Skeletal muscle satellite cell (primary cell): ENCODE measurements at regions not wholly inside any gene's neighbourhood (a gene's known extent, or its start where the extent isn't known, plus 50 kb on each side); places are given as distances from the start of the nearest gene placed in this dataset.
"Not testable (repeated sequence)": the region's sequence is repeated elsewhere in the genome, so short reads cannot be mapped to it uniquely, and the experiment has no call there.

ENCODE experiments used
- H3K27me3 ChIP-seq: 2 replicates; pipeline ENCODE4 v1.7.0; 2013; ENCODE audit warnings: low read length; ENCODE audit not compliant: control insufficient read depth, insufficient read depth
- H3K36me3 ChIP-seq: 2 replicates; pipeline ENCODE4 v1.7.0; 2013; ENCODE audit warnings: mild to moderate bottlenecking, control low read depth, low read length; ENCODE audit not compliant: insufficient read depth
- H3K4me1 ChIP-seq: 2 replicates; pipeline ENCODE4 v1.7.0; 2013; ENCODE audit warnings: low read length; ENCODE audit not compliant: control insufficient read depth, insufficient read depth
- H3K4me2 ChIP-seq: 2 replicates; pipeline ENCODE4 v1.7.0; 2013; ENCODE audit warnings: mild to moderate bottlenecking, low read length
- H3K4me3 ChIP-seq: 2 replicates; pipeline ENCODE4 v1.7.0; 2013; ENCODE audit warnings: low read length
- H3K9ac ChIP-seq: 2 replicates; pipeline ENCODE4 v1.7.0; 2013; ENCODE audit warnings: mild to moderate bottlenecking, low read depth, low read length, moderate library complexity
- H3K9me3 ChIP-seq: replicated peaks from 2 replicates; pipeline ENCODE4 v1.7.0; 2013; ENCODE audit warnings: mild to moderate bottlenecking, control low read depth, low read length

- Histone ChIP-seq H3K4me2 (no peak overlapping the region), H3K27me3 (peaks cover 17% of the 10 kb centered on the region), H3K36me3 (no peaks in the 10 kb centered on the region), H3K4me1 (no peaks in the 10 kb centered on the region), H3K9me3 (no peaks in the 10 kb centered on the region), H3K9ac (no peak overlapping the region), H3K4me3 (no peak overlapping the region)
Measured at GRCh38 chr6:85143676-85144075, 306.2 kb upstream of the NT5E start.

GRCh38 chr6:85137865-85138264 is 312.0 kb upstream of the NT5E start:
- H3K9me3 ChIP-seq = no peaks in the 10 kb centered on the region
- H3K4me2 ChIP-seq = no peak overlapping the region
- H3K4me3 ChIP-seq = no peak overlapping the region
- H3K36me3 ChIP-seq = no peaks in the 10 kb centered on the region
- H3K9ac ChIP-seq = no peak overlapping the region
- peaks cover 28% of the 10 kb centered on the region for H3K27me3 ChIP-seq
- H3K4me1 ChIP-seq = no peaks in the 10 kb centered on the region

- peaks cover 24% of the 10 kb centered on the region for H3K27me3 ChIP-seq
- no peaks in the 10 kb centered on the region for H3K4me1 ChIP-seq
- no peak overlapping the region for H3K4me2 ChIP-seq
- H3K9ac ChIP-seq = no peak overlapping the region
- no peaks in the 10 kb centered on the region for H3K9me3 ChIP-seq
- H3K36me3 ChIP-seq = no peaks in the 10 kb centered on the region
- no peak overlapping the region for H3K4me3 ChIP-seq
Measured at GRCh38 chr6:85136310-85136709, 313.6 kb upstream of the NT5E start.

GRCh38 chr6:85135376-85136094 is 314.3 kb upstream of the NT5E start:
- no peaks in the 10 kb centered on the region for H3K4me1 ChIP-seq
- H3K36me3 ChIP-seq = no peaks in the 10 kb centered on the region
- H3K9ac ChIP-seq = no peak overlapping the region
- no peaks in the 10 kb centered on the region for H3K9me3 ChIP-seq
- H3K4me2 ChIP-seq = no peak overlapping the region
- H3K4me3 ChIP-seq = no peak overlapping the region
- peaks cover 21% of the 10 kb centered on the region for H3K27me3 ChIP-seq

- H3K4me2 ChIP-seq = no peak overlapping the region
- H3K4me1 ChIP-seq = no peaks in the 10 kb centered on the region
- peaks cover 29% of the 10 kb centered on the region for H3K27me3 ChIP-seq
- H3K9me3 ChIP-seq = no peaks in the 10 kb centered on the region
- H3K4me3 ChIP-seq = no peak overlapping the region
- no peaks in the 10 kb centered on the region for H3K36me3 ChIP-seq
- no peak overlapping the region for H3K9ac ChIP-seq
Measured at GRCh38 chr6:85134172-85134571, 315.7 kb upstream of the NT5E start.

GRCh38 chr6:85132091-85132490 is 317.8 kb upstream of the NT5E start:
- Histone ChIP-seq H3K4me3 (no peak overlapping the region), H3K36me3 (no peaks in the 10 kb centered on the region), H3K9me3 (no peaks in the 10 kb centered on the region), H3K4me1 (no peaks in the 10 kb centered on the region), H3K27me3 (peaks cover 29% of the 10 kb centered on the region), H3K4me2 (no peak overlapping the region), H3K9ac (no peak overlapping the region)

GRCh38 chr6:85130743-85131142 is 319.1 kb upstream of the NT5E start:
- peaks cover 37% of the 10 kb centered on the region for H3K27me3 ChIP-seq
- no peaks in the 10 kb centered on the region for H3K36me3 ChIP-seq
- no peak overlapping the region for H3K4me3 ChIP-seq
- no peak overlapping the region for H3K4me2 ChIP-seq
- H3K4me1 ChIP-seq = no peaks in the 10 kb centered on the region
- H3K9ac ChIP-seq = no peak overlapping the region
- no peaks in the 10 kb centered on the region for H3K9me3 ChIP-seq

GRCh38 chr6:85129881-85130280 is 320.0 kb upstream of the NT5E start:
- no peak overlapping the region for H3K4me3 ChIP-seq
- H3K27me3 ChIP-seq = peaks cover 43% of the 10 kb centered on the region
- no peak overlapping the region for H3K9ac ChIP-seq
- H3K36me3 ChIP-seq = no peaks in the 10 kb centered on the region
- no peaks in the 10 kb centered on the region for H3K9me3 ChIP-seq
- no peaks in the 10 kb centered on the region for H3K4me1 ChIP-seq
- H3K4me2 ChIP-seq = no peak overlapping the region

GRCh38 chr6:85128781-85129180 is 321.1 kb upstream of the NT5E start:
- no peak overlapping the region for H3K4me3 ChIP-seq
- H3K27me3 ChIP-seq = peaks cover 50% of the 10 kb centered on the region
- H3K9me3 ChIP-seq = no peaks in the 10 kb centered on the region
- no peak overlapping the region for H3K4me2 ChIP-seq
- H3K36me3 ChIP-seq = no peaks in the 10 kb centered on the region
- no peaks in the 10 kb centered on the region for H3K4me1 ChIP-seq
- no peak overlapping the region for H3K9ac ChIP-seq

GRCh38 chr6:85128256-85128655 is 321.6 kb upstream of the NT5E start:
- H3K27me3 ChIP-seq = peaks cover 49% of the 10 kb centered on the region
- not testable (repeated sequence) for H3K9me3 ChIP-seq, H3K9ac ChIP-seq, H3K4me1 ChIP-seq, H3K4me2 ChIP-seq, H3K4me3 ChIP-seq, H3K36me3 ChIP-seq

- no peak overlapping the region for H3K4me3 ChIP-seq
- peaks cover 50% of the 10 kb centered on the region for H3K27me3 ChIP-seq
- no peaks in the 10 kb centered on the region for H3K4me1 ChIP-seq
- no peak overlapping the region for H3K4me2 ChIP-seq
- H3K36me3 ChIP-seq = no peaks in the 10 kb centered on the region
- no peaks in the 10 kb centered on the region for H3K9me3 ChIP-seq
- no peak overlapping the region for H3K9ac ChIP-seq
Measured at GRCh38 chr6:85127696-85128243, 322.1 kb upstream of the NT5E start.

- Histone ChIP-seq H3K4me2 (peak overlapping the region; percentile 72), H3K36me3 (no peaks in the 10 kb centered on the region), H3K9ac (no peak overlapping the region), H3K27me3 (peaks cover 55% of the 10 kb centered on the region), H3K4me3 (no peak overlapping the region), H3K9me3 (no peaks in the 10 kb centered on the region), H3K4me1 (no peaks in the 10 kb centered on the region)
Measured at GRCh38 chr6:85127168-85127498, 322.8 kb upstream of the NT5E start.
